Activated B cell treated with CpG ODN at 0.5 μM for 24 hours (primary cell): ENCODE measurements at regions not wholly inside any gene's neighbourhood (a gene's known extent, or its start where the extent isn't known, plus 50 kb on each side); places are given as distances from the start of the nearest gene placed in this dataset.

Experiments used
- ATAC-seq: fragments of 200-7000 bp; cut with Tn5 transposase; one replicate; pipeline ENCODE4 v1.10.0; 2021; ENCODE audit warnings: low read depth, mild to moderate bottlenecking, moderate library complexity
- CTCF ChIA-PET: fragments of 350-600 bp; sonication (Branson Sonifier 250); formaldehyde crosslinking; loops from one replicate; lab custom pipeline; 2021; ENCODE audit warnings: antibody characterized with exemption; lab: Charles Lee
- POLR2A ChIA-PET: fragments of 350-600 bp; sonication (Branson Sonifier 250); formaldehyde crosslinking; loops from one replicate; lab custom pipeline; 2021; ENCODE audit warnings: antibody characterized with exemption; lab: Charles Lee
- DNase-seq: peaks from one replicate; pipeline ENCODE4 v3.0.0; 2022
- H3K27ac Mint-ChIP-seq: one replicate; pipeline ENCODE4 v1.8.0; 2020; ENCODE audit warnings: mixed read lengths
- H3K27me3 Mint-ChIP-seq: one replicate; pipeline ENCODE4 v1.8.0; 2021; ENCODE audit warnings: mixed read lengths
- H3K36me3 Mint-ChIP-seq: one replicate; pipeline ENCODE4 v1.8.0; 2021; ENCODE audit warnings: low read depth, mixed read lengths
- H3K4me1 Mint-ChIP-seq: one replicate; pipeline ENCODE4 v1.8.0; 2021; ENCODE audit warnings: mixed read lengths
- H3K4me3 Mint-ChIP-seq: one replicate; pipeline ENCODE4 v1.8.0; 2020; ENCODE audit warnings: mild to moderate bottlenecking, mixed read lengths
- H3K9me3 Mint-ChIP-seq: one replicate; pipeline ENCODE4 v1.8.0; 2020; ENCODE audit warnings: mixed read lengths
- CTCF ChIP-seq: fragments of 200-600 bp; IDR thresholded peaks from one replicate; pipeline ENCODE4 v1.8.0; 2022; ENCODE audit warnings: antibody characterized with exemption, mild to moderate bottlenecking
- intact Hi-C: fragments of 100-400 bp; cut with micrococcal nuclease; formaldehyde crosslinking; loops from one replicate; pipeline ENCODE4 v1.15.1; 2024

- no peak for TF ChIP-seq CTCF
- Mint-ChIP-seq H3K36me3 (no peaks in the 10 kb centered on the region), H3K9me3 (peaks cover 7% of the 10 kb centered on the region), H3K27me3 (no peaks in the 10 kb centered on the region), H3K4me1 (no peaks in the 10 kb centered on the region), H3K27ac (no peak overlapping the region), H3K4me3 (no peak overlapping the region)
- ATAC-seq (no peak), DNase-seq (no peak)
- ChIA-PET POLR2A (interaction anchor here (0.8 kb wide), 1 partner anchor 8 kb away, joined by 3 read pairs; no protein-coding TSS in a partner anchor), CTCF (no interaction called here)
- intact Hi-C loops = no loop called here
Measured at GRCh38 chr4:132958457-132959263, 190.4 kb upstream of the PCDH10 start.

- CTCF ChIA-PET = no interaction called here
- Mint-ChIP-seq H3K4me1 (no peaks in the 10 kb centered on the region), H3K27me3 (no peaks in the 10 kb centered on the region), H3K4me3 (no peak overlapping the region), H3K36me3 (no peaks in the 10 kb centered on the region), H3K9me3 (no peaks in the 10 kb centered on the region), H3K27ac (no peak overlapping the region)
- DNase-seq = no peak
- POLR2A ChIA-PET = no interaction called here
- intact Hi-C loops = no loop called here
- no peak for ATAC-seq
- TF ChIP-seq CTCF = no peak
Measured at GRCh38 chr4:132981611-132982010, 167.5 kb upstream of the PCDH10 start.

GRCh38 chr4:132982151-132982550 lies 166.9 kb upstream of the PCDH10 start:
- Mint-ChIP-seq H3K27ac (no peak overlapping the region), H3K27me3 (no peaks in the 10 kb centered on the region), H3K4me1 (no peaks in the 10 kb centered on the region), H3K36me3 (no peaks in the 10 kb centered on the region), H3K4me3 (no peak overlapping the region), H3K9me3 (no peaks in the 10 kb centered on the region)
- ChIA-PET CTCF (no interaction called here), POLR2A (no interaction called here)
- intact Hi-C loops = no loop called here
- DNase-seq = no peak
- no peak for ATAC-seq
- no peak for TF ChIP-seq CTCF

GRCh38 chr4:132991111-132991510 lies 158.0 kb upstream of the PCDH10 start:
- intact Hi-C loops = no loop called here
- DNase-seq (no peak), ATAC-seq (no peak)
- POLR2A ChIA-PET = no interaction called here
- Mint-ChIP-seq H3K27ac (no peak overlapping the region), H3K4me3 (no peak overlapping the region), H3K4me1 (no peaks in the 10 kb centered on the region), H3K9me3 (no peaks in the 10 kb centered on the region), H3K27me3 (no peaks in the 10 kb centered on the region), H3K36me3 (no peaks in the 10 kb centered on the region)
- no peak for TF ChIP-seq CTCF
- CTCF ChIA-PET = no interaction called here

- CTCF ChIA-PET = no interaction called here
- intact Hi-C loops = no loop called here
- TF ChIP-seq CTCF = no peak
- Mint-ChIP-seq H3K27ac (no peak overlapping the region), H3K27me3 (no peaks in the 10 kb centered on the region), H3K4me3 (no peak overlapping the region), H3K36me3 (no peaks in the 10 kb centered on the region), H3K4me1 (no peaks in the 10 kb centered on the region), H3K9me3 (no peaks in the 10 kb centered on the region)
- POLR2A ChIA-PET = no interaction called here
- DNase-seq (no peak), ATAC-seq (no peak)
Measured at GRCh38 chr4:132992686-132993085, 156.4 kb upstream of the PCDH10 start.
